Osteoblast (primary cell): ENCODE measurements at regions not wholly inside any gene's neighbourhood (a gene's known extent, or its start where the extent isn't known, plus 50 kb on each side); places are given as distances from the start of the nearest gene placed in this dataset.

Source experiments
- DNase-seq: peaks from one replicate; pipeline ENCODE4 v3.0.0; 2011; ENCODE audit warnings: low spot score, mixed read lengths; ENCODE audit not compliant: insufficient read length; ENCODE audit errors: missing footprints
- H2AFZ ChIP-seq: 2 replicates; pipeline ENCODE4 v1.6.0; 2011; ENCODE audit warnings: mild to moderate bottlenecking, low read length
- H3K27ac ChIP-seq: 2 replicates; pipeline ENCODE4 v1.5.1; 2011; ENCODE audit warnings: mild to moderate bottlenecking, low read depth, low read length, moderate library complexity
- H3K27me3 ChIP-seq: 2 replicates; pipeline ENCODE4 v1.6.0; 2012; ENCODE audit warnings: mild to moderate bottlenecking, control low read depth, inconsistent platforms, low read length, moderate library complexity; ENCODE audit not compliant: insufficient read depth
- H3K36me3 ChIP-seq: 2 replicates; pipeline ENCODE4 v1.5.1; 2011; ENCODE audit warnings: mild to moderate bottlenecking, low read length, control low read depth, moderate library complexity; ENCODE audit not compliant: insufficient read depth
- H3K4me1 ChIP-seq: 2 replicates; pipeline ENCODE4 v1.5.1; 2011; ENCODE audit warnings: mild to moderate bottlenecking, low read length, control low read depth, moderate library complexity; ENCODE audit not compliant: insufficient read depth
- H3K4me2 ChIP-seq: 2 replicates; pipeline ENCODE4 v1.6.0; 2011; ENCODE audit warnings: mild to moderate bottlenecking, low read length; ENCODE audit not compliant: insufficient read depth
- H3K4me3 ChIP-seq: fragments of 200-600 bp; sonication (generic); 3 replicates; pipeline ENCODE4 v1.5.1; 2012; ENCODE audit warnings: mild to moderate bottlenecking, low read length, inconsistent platforms; ENCODE audit not compliant: insufficient read depth
- H3K79me2 ChIP-seq: 2 replicates; pipeline ENCODE4 v1.6.0; 2012; ENCODE audit warnings: mild to moderate bottlenecking, low read length, control low read depth, inconsistent platforms; ENCODE audit not compliant: insufficient read depth
- H3K9me3 ChIP-seq: 2 replicates; pipeline ENCODE4 v1.5.1; 2011; ENCODE audit warnings: low read depth, low read length, control low read depth
- H4K20me1 ChIP-seq: 2 replicates; pipeline ENCODE4 v1.6.0; 2012; ENCODE audit warnings: mild to moderate bottlenecking, low read length, control low read depth; ENCODE audit not compliant: insufficient read depth
- TF ChIP-seq, protein P1 (sequence below): IDR thresholded peaks from 2 replicates; pipeline ENCODE4 v1.5.1; 2011; ENCODE audit warnings: mild to moderate bottlenecking, low read depth, low read length, moderate library complexity; ENCODE audit errors: extremely low read depth

GRCh38 chr5:158594595-158595242 lies 505.0 kb downstream of the EBF1 start:
- no peak overlapping the region for H3K4me3 ChIP-seq
- no peak overlapping the region for H3K27ac ChIP-seq
- no peak overlapping the region for H3K4me2 ChIP-seq
- H4K20me1 ChIP-seq, result no peaks in the 10 kb centered on the region
- H3K27me3 ChIP-seq, result peaks cover 4% of the 10 kb centered on the region
- no peak for DNase-seq
- H3K9me3 ChIP-seq, result no peaks in the 10 kb centered on the region
- H2AFZ ChIP-seq, result no peak overlapping the region
- H3K36me3 ChIP-seq, result no peaks in the 10 kb centered on the region
- TF ChIP-seq, protein P1, sequence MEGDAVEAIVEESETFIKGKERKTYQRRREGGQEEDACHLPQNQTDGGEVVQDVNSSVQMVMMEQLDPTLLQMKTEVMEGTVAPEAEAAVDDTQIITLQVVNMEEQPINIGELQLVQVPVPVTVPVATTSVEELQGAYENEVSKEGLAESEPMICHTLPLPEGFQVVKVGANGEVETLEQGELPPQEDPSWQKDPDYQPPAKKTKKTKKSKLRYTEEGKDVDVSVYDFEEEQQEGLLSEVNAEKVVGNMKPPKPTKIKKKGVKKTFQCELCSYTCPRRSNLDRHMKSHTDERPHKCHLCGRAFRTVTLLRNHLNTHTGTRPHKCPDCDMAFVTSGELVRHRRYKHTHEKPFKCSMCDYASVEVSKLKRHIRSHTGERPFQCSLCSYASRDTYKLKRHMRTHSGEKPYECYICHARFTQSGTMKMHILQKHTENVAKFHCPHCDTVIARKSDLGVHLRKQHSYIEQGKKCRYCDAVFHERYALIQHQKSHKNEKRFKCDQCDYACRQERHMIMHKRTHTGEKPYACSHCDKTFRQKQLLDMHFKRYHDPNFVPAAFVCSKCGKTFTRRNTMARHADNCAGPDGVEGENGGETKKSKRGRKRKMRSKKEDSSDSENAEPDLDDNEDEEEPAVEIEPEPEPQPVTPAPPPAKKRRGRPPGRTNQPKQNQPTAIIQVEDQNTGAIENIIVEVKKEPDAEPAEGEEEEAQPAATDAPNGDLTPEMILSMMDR, result no peak
- H3K79me2 ChIP-seq, result no peaks in the 10 kb centered on the region
- peaks cover 5% of the 10 kb centered on the region for H3K4me1 ChIP-seq

GRCh38 chr5:158593925-158594324 lies 505.8 kb downstream of the EBF1 start:
- no peak for DNase-seq
- H3K27me3 ChIP-seq, result peaks cover 6% of the 10 kb centered on the region
- no peak overlapping the region for H3K4me2 ChIP-seq
- no peak overlapping the region for H3K4me3 ChIP-seq
- no peaks in the 10 kb centered on the region for H3K79me2 ChIP-seq
- no peaks in the 10 kb centered on the region for H3K36me3 ChIP-seq
- no peak overlapping the region for H3K27ac ChIP-seq
- no peaks in the 10 kb centered on the region for H4K20me1 ChIP-seq
- TF ChIP-seq, protein P1, result no peak
- no peak overlapping the region for H2AFZ ChIP-seq
- H3K9me3 ChIP-seq, result no peaks in the 10 kb centered on the region
- peaks cover 5% of the 10 kb centered on the region for H3K4me1 ChIP-seq

DNA sequence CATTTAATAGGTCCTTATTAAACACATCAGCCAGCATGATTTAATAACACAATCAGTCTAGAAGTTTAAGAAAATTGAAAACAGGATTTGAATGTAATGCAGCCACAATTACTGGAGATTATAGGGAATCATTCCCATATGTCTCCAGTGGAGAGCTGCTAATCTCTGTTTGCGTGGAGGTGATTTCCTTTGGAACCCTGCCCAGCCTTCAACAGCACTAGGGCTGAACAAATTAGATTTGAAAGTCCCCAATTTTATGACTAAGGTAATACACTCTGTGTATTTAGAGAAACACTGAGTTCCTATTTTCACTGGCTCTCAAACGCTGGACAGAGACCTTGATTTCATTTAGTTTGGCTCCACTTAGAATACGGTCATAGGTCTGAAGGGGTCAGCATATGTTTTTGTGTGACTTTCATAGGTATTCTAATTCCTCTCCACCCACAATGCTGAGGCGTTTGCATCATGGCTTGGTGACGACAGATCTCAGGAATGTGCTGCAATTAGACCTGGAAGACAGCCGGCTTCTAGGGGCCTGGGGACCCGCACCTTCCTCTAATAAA lies 508.3 kb downstream of the EBF1 start:
- peaks cover 6% of the 10 kb centered on the region for H3K27me3 ChIP-seq
- H3K4me2 ChIP-seq, result no peak overlapping the region
- no peaks in the 10 kb centered on the region for H3K36me3 ChIP-seq
- H3K4me3 ChIP-seq, result no peak overlapping the region
- H3K4me1 ChIP-seq, result peaks cover 5% of the 10 kb centered on the region
- no peaks in the 10 kb centered on the region for H3K9me3 ChIP-seq
- no peaks in the 10 kb centered on the region for H3K79me2 ChIP-seq
- no peak for DNase-seq
- no peak overlapping the region for H2AFZ ChIP-seq
- TF ChIP-seq, protein P1, result no peak
- no peak overlapping the region for H3K27ac ChIP-seq
- H4K20me1 ChIP-seq, result no peaks in the 10 kb centered on the region

- DNase-seq, result no peak
- Histone ChIP-seq H3K36me3 (no peaks in the 10 kb centered on the region), H3K4me2 (no peak overlapping the region), H3K4me1 (peaks cover 5% of the 10 kb centered on the region), H3K9me3 (no peaks in the 10 kb centered on the region), H3K4me3 (no peak overlapping the region), H2AFZ (no peak overlapping the region), H4K20me1 (no peaks in the 10 kb centered on the region), H3K27ac (no peak overlapping the region), H3K27me3 (peaks cover 6% of the 10 kb centered on the region), H3K79me2 (no peaks in the 10 kb centered on the region)
- TF ChIP-seq, protein P1, result no peak
Measured at GRCh38 chr5:158590746-158591300, 508.9 kb downstream of the EBF1 start.
